Activated naive CD8-positive, alpha-beta T cell treated with anti-CD3 and anti-CD28 coated beads, Interleukin-2, amount 50 U/mL, for 24 hours (primary cell): ENCODE measurements at regions not wholly inside any gene's neighbourhood (a gene's known extent, or its start where the extent isn't known, plus 50 kb on each side); places are given as distances from the start of the nearest gene placed in this dataset.

Experiments used
- ATAC-seq: fragments of 150-1000 bp; cut with Tn5 transposase; one replicate; pipeline ENCODE4 v1.10.0; 2021
- DNase-seq: peaks from one replicate; pipeline ENCODE4 v3.0.0; 2021
- H3K27ac Mint-ChIP-seq: one replicate; pipeline ENCODE4 v1.8.0; 2021; ENCODE audit warnings: mild to moderate bottlenecking, mixed read lengths
- H3K27me3 Mint-ChIP-seq: one replicate; pipeline ENCODE4 v1.8.0; 2021; ENCODE audit warnings: mixed read lengths
- H3K36me3 Mint-ChIP-seq: one replicate; pipeline ENCODE4 v1.8.0; 2021; ENCODE audit warnings: low read depth, mixed read lengths
- H3K4me1 Mint-ChIP-seq: one replicate; pipeline ENCODE4 v1.8.0; 2021; ENCODE audit warnings: mixed read lengths
- H3K4me3 Mint-ChIP-seq: one replicate; pipeline ENCODE4 v1.8.0; 2021; ENCODE audit warnings: mild to moderate bottlenecking, moderate library complexity, mixed read lengths
- H3K9me3 Mint-ChIP-seq: one replicate; pipeline ENCODE4 v1.8.0; 2021; ENCODE audit warnings: mixed read lengths

- no peaks in the 10 kb centered on the region for H3K27me3 Mint-ChIP-seq
- no peaks in the 10 kb centered on the region for H3K4me1 Mint-ChIP-seq
- no peak for ATAC-seq
- DNase-seq, result no peak
- no peak overlapping the region for H3K4me3 Mint-ChIP-seq
- H3K27ac Mint-ChIP-seq, result no peak overlapping the region
- H3K36me3 Mint-ChIP-seq, result no peaks in the 10 kb centered on the region
- H3K9me3 Mint-ChIP-seq, result peaks cover 5% of the 10 kb centered on the region
Observed at GRCh38 chr2:236862961-236863728, 222.5 kb upstream of the COPS8 start.

GRCh38 chr2:236863729-236864126 is 222.0 kb upstream of the COPS8 start:
- H3K27me3 Mint-ChIP-seq, result no peaks in the 10 kb centered on the region
- H3K4me3 Mint-ChIP-seq, result no peak overlapping the region
- H3K36me3 Mint-ChIP-seq, result no peaks in the 10 kb centered on the region
- H3K27ac Mint-ChIP-seq, result no peak overlapping the region
- no peaks in the 10 kb centered on the region for H3K4me1 Mint-ChIP-seq
- peaks cover 5% of the 10 kb centered on the region for H3K9me3 Mint-ChIP-seq
- DNase-seq (no peak), ATAC-seq (no peak)

GRCh38 chr2:236865052-236865451 is 220.6 kb upstream of the COPS8 start:
- H3K4me1 Mint-ChIP-seq, result no peaks in the 10 kb centered on the region
- peaks cover 5% of the 10 kb centered on the region for H3K9me3 Mint-ChIP-seq
- no peak for ATAC-seq
- DNase-seq, result no peak
- H3K36me3 Mint-ChIP-seq, result no peaks in the 10 kb centered on the region
- no peaks in the 10 kb centered on the region for H3K27me3 Mint-ChIP-seq
- H3K4me3 Mint-ChIP-seq, result no peak overlapping the region
- no peak overlapping the region for H3K27ac Mint-ChIP-seq

GRCh38 chr2:236866542-236867340 is 218.9 kb upstream of the COPS8 start:
- peaks cover 2% of the 10 kb centered on the region for H3K4me1 Mint-ChIP-seq
- no peak for ATAC-seq
- H3K4me3 Mint-ChIP-seq, result no peak overlapping the region
- H3K27ac Mint-ChIP-seq, result no peak overlapping the region
- no peaks in the 10 kb centered on the region for H3K36me3 Mint-ChIP-seq
- H3K9me3 Mint-ChIP-seq, result peaks cover 5% of the 10 kb centered on the region
- no peaks in the 10 kb centered on the region for H3K27me3 Mint-ChIP-seq
- no peak for DNase-seq

GRCh38 chr2:236867441-236868260 is 218.0 kb upstream of the COPS8 start:
- peaks cover 5% of the 10 kb centered on the region for H3K9me3 Mint-ChIP-seq
- DNase-seq (no peak), ATAC-seq (no peak)
- H3K4me3 Mint-ChIP-seq, result no peak overlapping the region
- H3K36me3 Mint-ChIP-seq, result no peaks in the 10 kb centered on the region
- no peak overlapping the region for H3K27ac Mint-ChIP-seq
- H3K4me1 Mint-ChIP-seq, result peaks cover 2% of the 10 kb centered on the region
- no peaks in the 10 kb centered on the region for H3K27me3 Mint-ChIP-seq

- no peaks in the 10 kb centered on the region for H3K27me3 Mint-ChIP-seq
- peaks cover under 1% of the 10 kb centered on the region for H3K9me3 Mint-ChIP-seq
- no peak for DNase-seq
- no peak for ATAC-seq
- H3K27ac Mint-ChIP-seq, result no peak overlapping the region
- H3K4me1 Mint-ChIP-seq, result peaks cover 2% of the 10 kb centered on the region
- H3K4me3 Mint-ChIP-seq, result no peak overlapping the region
- H3K36me3 Mint-ChIP-seq, result no peaks in the 10 kb centered on the region
Observed at GRCh38 chr2:236870370-236870769, 215.3 kb upstream of the COPS8 start.

GRCh38 chr2:236871500-236872001 is 214.1 kb upstream of the COPS8 start:
- no peak for DNase-seq
- Mint-ChIP-seq H3K27ac (no peak overlapping the region), H3K36me3 (no peaks in the 10 kb centered on the region), H3K27me3 (no peaks in the 10 kb centered on the region), H3K4me1 (peaks cover 2% of the 10 kb centered on the region), H3K9me3 (no peaks in the 10 kb centered on the region), H3K4me3 (no peak overlapping the region)
- no peak for ATAC-seq

- Mint-ChIP-seq H3K9me3 (no peaks in the 10 kb centered on the region), H3K4me1 (peaks cover 2% of the 10 kb centered on the region), H3K36me3 (no peaks in the 10 kb centered on the region), H3K27me3 (no peaks in the 10 kb centered on the region), H3K27ac (no peak overlapping the region), H3K4me3 (no peak overlapping the region)
- DNase-seq (no peak), ATAC-seq (no peak)
Observed at GRCh38 chr2:236872015-236872414, 213.7 kb upstream of the COPS8 start.

- H3K27me3 Mint-ChIP-seq, result no peaks in the 10 kb centered on the region
- no peaks in the 10 kb centered on the region for H3K9me3 Mint-ChIP-seq
- ATAC-seq (no peak), DNase-seq (no peak)
- no peak overlapping the region for H3K4me3 Mint-ChIP-seq
- H3K27ac Mint-ChIP-seq, result no peak overlapping the region
- H3K4me1 Mint-ChIP-seq, result peaks cover 2% of the 10 kb centered on the region
- H3K36me3 Mint-ChIP-seq, result no peaks in the 10 kb centered on the region
Observed at GRCh38 chr2:236872981-236873380, 212.7 kb upstream of the COPS8 start.

- H3K9me3 Mint-ChIP-seq, result no peaks in the 10 kb centered on the region
- H3K27ac Mint-ChIP-seq, result no peak overlapping the region
- ATAC-seq, result no peak
- H3K4me1 Mint-ChIP-seq, result peaks cover 2% of the 10 kb centered on the region
- H3K27me3 Mint-ChIP-seq, result no peaks in the 10 kb centered on the region
- H3K36me3 Mint-ChIP-seq, result no peaks in the 10 kb centered on the region
- H3K4me3 Mint-ChIP-seq, result no peak overlapping the region
- no peak for DNase-seq
Observed at GRCh38 chr2:236873636-236874035, 212.1 kb upstream of the COPS8 start.

- Mint-ChIP-seq H3K9me3 (no peaks in the 10 kb centered on the region), H3K4me3 (no peak overlapping the region), H3K4me1 (peaks cover 2% of the 10 kb centered on the region), H3K27ac (no peak overlapping the region), H3K36me3 (no peaks in the 10 kb centered on the region), H3K27me3 (no peaks in the 10 kb centered on the region)
- DNase-seq, result no peak
- no peak for ATAC-seq
Observed at GRCh38 chr2:236874866-236875481, 210.7 kb upstream of the COPS8 start.

GRCh38 chr2:236875906-236876505 is 209.7 kb upstream of the COPS8 start:
- Mint-ChIP-seq H3K4me3 (no peak overlapping the region), H3K36me3 (no peaks in the 10 kb centered on the region), H3K9me3 (no peaks in the 10 kb centered on the region), H3K27me3 (no peaks in the 10 kb centered on the region), H3K27ac (no peak overlapping the region), H3K4me1 (peaks cover 2% of the 10 kb centered on the region)
- ATAC-seq, result no peak
- DNase-seq, result no peak

GRCh38 chr2:236876642-236877041 is 209.0 kb upstream of the COPS8 start:
- no peak overlapping the region for H3K27ac Mint-ChIP-seq
- DNase-seq, result no peak
- no peaks in the 10 kb centered on the region for H3K36me3 Mint-ChIP-seq

GRCh38 chr2:236877972-236878371 is 207.7 kb upstream of the COPS8 start:
- Mint-ChIP-seq H3K36me3 (no peaks in the 10 kb centered on the region), H3K27me3 (no peaks in the 10 kb centered on the region), H3K4me3 (no peak overlapping the region), H3K9me3 (no peaks in the 10 kb centered on the region), H3K27ac (no peak overlapping the region), H3K4me1 (no peaks in the 10 kb centered on the region)
- DNase-seq (no peak), ATAC-seq (no peak)

More at GRCh38 chr2:236876642-236877041, 209.0 kb upstream of the COPS8 start:
- Mint-ChIP-seq H3K27me3 (no peaks in the 10 kb centered on the region), H3K4me3 (no peak overlapping the region), H3K4me1 (peaks cover under 1% of the 10 kb centered on the region), H3K9me3 (no peaks in the 10 kb centered on the region)
- ATAC-seq, result no peak
